HG03469 (cell line): ENCODE measurements at regions not wholly inside any gene's neighbourhood (a gene's known extent, or its start where the extent isn't known, plus 50 kb on each side); places are given as distances from the start of the nearest gene placed in this dataset.

Source experiments
- ATAC-seq: cut with Tn5 transposase; IDR thresholded peaks from one replicate; pipeline ENCODE4 v1.9.1; 2021; ENCODE audit warnings: mild to moderate bottlenecking, moderate library complexity, moderate number of reproducible peaks; ENCODE audit not compliant: unreplicated experiment

- no peak for ATAC-seq
These were observed 666.4 kb downstream of the KCNT2 start for GRCh38 chr1:195941795-195942194.

GRCh38 chr1:195941314-195941713 is 666.9 kb downstream of the KCNT2 start:
- no peak for ATAC-seq

GRCh38 chr1:195939844-195940243 is 668.4 kb downstream of the KCNT2 start:
- ATAC-seq, result no peak

- no peak for ATAC-seq
These were observed 673.3 kb downstream of the KCNT2 start for GRCh38 chr1:195934817-195935553.

- no peak for ATAC-seq
These were observed 674.4 kb downstream of the KCNT2 start for GRCh38 chr1:195933835-195934234.

- ATAC-seq, result no peak
These were observed 692.4 kb downstream of the KCNT2 start for GRCh38 chr1:195915826-195916225.

GRCh38 chr1:195909061-195909460 is 699.2 kb downstream of the KCNT2 start:
- ATAC-seq, result no peak

GRCh38 chr1:195908121-195908520 is 700.1 kb downstream of the KCNT2 start:
- ATAC-seq, result no peak

GRCh38 chr1:195903203-195903602 is 705.0 kb downstream of the KCNT2 start:
- ATAC-seq, result no peak

- no peak for ATAC-seq
These were observed 705.5 kb downstream of the KCNT2 start for GRCh38 chr1:195902779-195903178.

- ATAC-seq, result no peak
These were observed 708.4 kb downstream of the KCNT2 start for GRCh38 chr1:195899762-195900352.

- ATAC-seq, result no peak
These were observed 709.3 kb downstream of the KCNT2 start for GRCh38 chr1:195898924-195899323.

- ATAC-seq, result no peak
These were observed 709.9 kb downstream of the KCNT2 start for GRCh38 chr1:195898373-195898772.

- ATAC-seq, result no peak
These were observed 711.2 kb downstream of the KCNT2 start for GRCh38 chr1:195897076-195897475.

- no peak for ATAC-seq
These were observed 713.8 kb downstream of the KCNT2 start for GRCh38 chr1:195894411-195894810.

GRCh38 chr1:195886000-195886399 is 722.2 kb downstream of the KCNT2 start:
- ATAC-seq, result no peak

GRCh38 chr1:195878478-195878877 is 729.8 kb downstream of the KCNT2 start:
- ATAC-seq, result no peak

- ATAC-seq, result no peak
These were observed 731.4 kb downstream of the KCNT2 start for GRCh38 chr1:195876792-195877191.

- no peak for ATAC-seq
These were observed 735.9 kb downstream of the KCNT2 start for GRCh38 chr1:195872376-195872775.

GRCh38 chr1:195867638-195868037 is 740.6 kb downstream of the KCNT2 start:
- no peak for ATAC-seq

GRCh38 chr1:195866781-195867222 is 741.4 kb downstream of the KCNT2 start:
- ATAC-seq, result no peak

GRCh38 chr1:195866091-195866780 is 742.0 kb downstream of the KCNT2 start:
- no peak for ATAC-seq
